Naive thymus-derived CD8-positive, alpha-beta T cell (primary cell): ENCODE measurements at regions not wholly inside any gene's neighbourhood (a gene's known extent, or its start where the extent isn't known, plus 50 kb on each side); places are given as distances from the start of the nearest gene placed in this dataset.

Source experiments
- ATAC-seq, 2 donors: fragments of 150-1000 bp; cut with Tn5 transposase in 1 of 2; sonication (Bioruptor Pico), chemical (Tn5 transposase) in 1 of 2; 1 replicate in 1 of 2; 2 replicates in 1 of 2; pipeline ENCODE4 v1.10.0; 2021; ENCODE audit warnings: mild to moderate bottlenecking in 2 of 2, moderate library complexity in 2 of 2
- POLR2A ChIA-PET: fragments of 350-600 bp; sonication (Branson Sonifier 250); formaldehyde crosslinking; loops from one replicate; lab custom pipeline; 2021; ENCODE audit warnings: antibody characterized with exemption; lab: Charles Lee
- DNase-seq, 10 donors: peaks; one replicate each; pipeline versions ENCODE4 v3.0.0 to v3.0.0-alpha.2; 2020 to 2022
- H3K27ac Mint-ChIP-seq, 10 donors: one replicate each; pipeline ENCODE4 v1.8.0; 2020 to 2022; ENCODE audit warnings: mild to moderate bottlenecking in 10 of 10, mixed read lengths in 10 of 10, moderate library complexity in 4 of 10, inconsistent platforms in 1 of 10
- H3K27me3 Mint-ChIP-seq, 5 donors: one replicate each; pipeline ENCODE4 v1.8.0; 2021 to 2022; ENCODE audit warnings: mixed read lengths in 5 of 5
- H3K36me3 Mint-ChIP-seq, 3 donors: one replicate each; pipeline ENCODE4 v1.8.0; 2020 to 2022; ENCODE audit warnings: mixed read lengths in 3 of 3, mild to moderate bottlenecking in 2 of 3, inconsistent platforms in 1 of 3
- H3K4me1 Mint-ChIP-seq, 4 donors: one replicate each; pipeline ENCODE4 v1.8.0; 2021 to 2022; ENCODE audit warnings: mixed read lengths in 4 of 4
- H3K4me3 Mint-ChIP-seq, 10 donors: one replicate each; pipeline ENCODE4 v1.8.0; 2020 to 2022; ENCODE audit warnings: mild to moderate bottlenecking in 10 of 10, mixed read lengths in 10 of 10, moderate library complexity in 6 of 10, inconsistent platforms in 1 of 10
- H3K9me3 Mint-ChIP-seq, 9 donors: one replicate each; pipeline ENCODE4 v1.8.0; 2020 to 2022; ENCODE audit warnings: mixed read lengths in 9 of 9, mild to moderate bottlenecking in 3 of 9, inconsistent platforms in 1 of 9, moderate library complexity in 1 of 9

- DNase-seq: no peak
- no peak overlapping the region for H3K27ac Mint-ChIP-seq
- POLR2A ChIA-PET: no interaction called here
- H3K9me3 Mint-ChIP-seq: peaks cover 0 to 6% (median 0%) of the 10 kb centered on the region in 9 donors
- ATAC-seq: no peak
- no peaks in the 10 kb centered on the region for H3K4me1 Mint-ChIP-seq
- H3K36me3 Mint-ChIP-seq: no peaks in the 10 kb centered on the region
- H3K4me3 Mint-ChIP-seq: no peak overlapping the region
- peaks cover 0 to 9% (median 3%) of the 10 kb centered on the region in 5 donors for H3K27me3 Mint-ChIP-seq
Observed at GRCh38 chr14:56964895-56965294, 154.6 kb upstream of the OTX2 start.

DNA sequence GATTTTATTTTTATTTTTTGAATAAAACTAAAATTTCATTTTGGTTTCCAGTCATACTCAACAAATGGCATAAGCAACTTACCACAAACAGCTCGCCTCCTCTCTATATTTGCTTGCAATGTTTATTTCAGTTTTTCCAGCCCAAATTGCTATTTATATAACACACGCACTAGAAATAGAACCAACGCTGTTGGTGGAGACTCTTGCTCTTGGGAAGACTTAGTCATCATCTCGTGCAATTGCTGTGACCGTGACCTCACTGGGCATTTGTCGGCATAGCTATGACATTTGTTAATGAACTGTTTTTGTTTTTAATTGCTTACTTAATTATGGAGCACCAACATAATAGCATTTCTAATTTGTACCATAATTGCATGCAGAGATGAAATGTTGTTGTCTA is 153.1 kb upstream of the OTX2 start:
- Mint-ChIP-seq H3K4me3 (no peak overlapping the region), H3K36me3 (no peaks in the 10 kb centered on the region), H3K27ac (no peak overlapping the region), H3K4me1 (no peaks in the 10 kb centered on the region), H3K9me3 (no peaks in the 10 kb centered on the region), H3K27me3 (peaks cover 0 to 9% (median 3%) of the 10 kb centered on the region in 5 donors)
- no peak for DNase-seq
- POLR2A ChIA-PET: no interaction called here
- no peak for ATAC-seq

- H3K27ac Mint-ChIP-seq: no peak overlapping the region
Observed at GRCh38 chr14:56962444-56963080, 152.3 kb upstream of the OTX2 start.

DNA sequence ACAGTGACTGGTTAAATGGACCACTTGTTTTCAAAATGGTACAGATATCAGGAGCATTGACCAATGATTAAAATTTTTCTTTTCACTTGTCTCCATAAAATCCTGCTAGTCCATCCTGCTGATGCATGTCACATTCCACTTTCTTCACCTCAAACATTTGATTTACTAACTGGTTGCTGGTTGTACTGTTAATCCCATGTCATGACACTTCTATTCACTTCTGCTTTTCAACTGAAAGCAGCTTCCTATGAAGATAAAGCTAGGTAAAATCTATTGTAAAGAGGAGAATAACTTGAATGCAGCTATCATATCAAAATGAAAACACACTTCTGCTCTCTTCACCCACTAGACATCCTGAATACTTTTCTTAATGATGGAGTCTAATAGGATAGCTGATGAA is 149.6 kb upstream of the OTX2 start:
- H3K36me3 Mint-ChIP-seq: no peaks in the 10 kb centered on the region
- no peak overlapping the region for H3K27ac Mint-ChIP-seq
- no peaks in the 10 kb centered on the region for H3K4me1 Mint-ChIP-seq
- H3K9me3 Mint-ChIP-seq: no peaks in the 10 kb centered on the region
- ATAC-seq: no peak
- POLR2A ChIA-PET: no interaction called here
- peaks cover 3 to 14% (median 4%) of the 10 kb centered on the region in 5 donors for H3K27me3 Mint-ChIP-seq
- DNase-seq: no peak
- H3K4me3 Mint-ChIP-seq: no peak overlapping the region

More at GRCh38 chr14:56962444-56963080, 152.3 kb upstream of the OTX2 start:
- no peaks in the 10 kb centered on the region for H3K4me1 Mint-ChIP-seq
- DNase-seq (no peak), ATAC-seq (no peak)
- H3K27me3 Mint-ChIP-seq: peaks cover 2 to 9% (median 4%) of the 10 kb centered on the region in 5 donors
- POLR2A ChIA-PET: no interaction called here
- no peak overlapping the region for H3K4me3 Mint-ChIP-seq
- H3K9me3 Mint-ChIP-seq: no peaks in the 10 kb centered on the region
- no peaks in the 10 kb centered on the region for H3K36me3 Mint-ChIP-seq

GRCh38 chr14:56959121-56959520 is 148.8 kb upstream of the OTX2 start:
- peaks cover 3 to 11% (median 4%) of the 10 kb centered on the region in 5 donors for H3K27me3 Mint-ChIP-seq
- ATAC-seq: no peak

GRCh38 chr14:56956182-56956581 is 145.9 kb upstream of the OTX2 start:
- Mint-ChIP-seq H3K9me3 (no peaks in the 10 kb centered on the region), H3K4me3 (no peak overlapping the region), H3K27me3 (peaks cover 1 to 13% (median 4%) of the 10 kb centered on the region in 5 donors), H3K36me3 (no peaks in the 10 kb centered on the region), H3K27ac (no peak overlapping the region), H3K4me1 (no peaks in the 10 kb centered on the region)
- POLR2A ChIA-PET: no interaction called here
- no peak for DNase-seq
- no peak for ATAC-seq

More at GRCh38 chr14:56959121-56959520, 148.8 kb upstream of the OTX2 start:
- Mint-ChIP-seq H3K36me3 (no peaks in the 10 kb centered on the region), H3K9me3 (no peaks in the 10 kb centered on the region), H3K4me1 (no peaks in the 10 kb centered on the region), H3K4me3 (no peak overlapping the region), H3K27ac (no peak overlapping the region)
- no peak for DNase-seq
- POLR2A ChIA-PET: no interaction called here

GRCh38 chr14:56955745-56956144 is 145.5 kb upstream of the OTX2 start:
- Mint-ChIP-seq H3K36me3 (no peaks in the 10 kb centered on the region), H3K4me1 (no peaks in the 10 kb centered on the region), H3K4me3 (no peak overlapping the region), H3K27me3 (peaks cover 1 to 13% (median 4%) of the 10 kb centered on the region in 5 donors), H3K27ac (no peak overlapping the region), H3K9me3 (no peaks in the 10 kb centered on the region)
- POLR2A ChIA-PET: no interaction called here
- no peak for DNase-seq
- no peak for ATAC-seq

DNA sequence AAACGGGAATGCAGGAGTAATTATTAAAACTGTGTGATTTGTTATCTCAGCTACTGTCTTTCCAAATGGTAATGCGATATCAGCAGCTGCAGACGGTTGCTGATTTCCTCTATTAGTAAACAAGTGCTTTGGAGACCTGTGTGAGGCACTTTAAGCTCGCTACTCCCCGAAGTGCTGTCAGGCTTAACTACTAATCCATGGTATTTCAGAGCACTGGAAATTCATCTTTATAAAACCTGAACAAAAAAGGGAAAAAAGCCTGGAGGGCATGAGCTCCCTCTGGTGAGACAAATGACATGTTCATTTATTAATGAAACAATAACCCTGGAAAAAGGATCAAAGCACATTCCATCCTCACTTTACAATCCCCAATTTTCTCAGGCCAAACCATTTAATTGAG is 143.6 kb upstream of the OTX2 start:
- Mint-ChIP-seq H3K27ac (no peak overlapping the region), H3K4me3 (no peak overlapping the region), H3K27me3 (peaks cover 1 to 20% (median 8%) of the 10 kb centered on the region in 5 donors), H3K9me3 (no peaks in the 10 kb centered on the region), H3K4me1 (no peaks in the 10 kb centered on the region), H3K36me3 (no peaks in the 10 kb centered on the region)
- POLR2A ChIA-PET: no interaction called here
- no peak for DNase-seq
- ATAC-seq: no peak

GRCh38 chr14:56952766-56953473 is 142.6 kb upstream of the OTX2 start:
- H3K9me3 Mint-ChIP-seq: no peaks in the 10 kb centered on the region
- POLR2A ChIA-PET: no interaction called here
- DNase-seq: no peak
- H3K4me3 Mint-ChIP-seq: no peak overlapping the region
- H3K27ac Mint-ChIP-seq: no peak overlapping the region
- no peak for ATAC-seq
- H3K36me3 Mint-ChIP-seq: no peaks in the 10 kb centered on the region
- peaks cover 0 to 14% (median 6%) of the 10 kb centered on the region in 5 donors for H3K27me3 Mint-ChIP-seq
- no peaks in the 10 kb centered on the region for H3K4me1 Mint-ChIP-seq

DNA sequence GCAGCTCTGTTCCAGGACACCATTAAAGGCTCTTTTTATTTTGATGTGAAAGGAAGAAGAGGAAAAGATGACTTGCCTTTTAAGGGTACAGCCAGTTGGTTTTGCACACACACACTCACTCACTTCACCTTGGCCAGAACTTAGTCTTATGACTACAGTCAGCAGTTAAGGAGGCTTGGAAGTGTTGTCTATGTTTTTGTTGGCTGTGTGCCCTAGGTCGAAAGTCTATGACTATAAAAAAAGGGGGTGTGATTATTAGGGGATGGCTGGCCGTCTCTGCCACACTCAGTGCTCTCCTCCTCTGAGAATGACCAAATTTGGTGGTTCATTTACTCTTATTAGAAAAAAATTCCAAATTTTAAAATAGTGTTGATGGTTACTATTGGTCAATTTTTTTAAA is 139.5 kb upstream of the OTX2 start:
- Mint-ChIP-seq H3K36me3 (no peaks in the 10 kb centered on the region), H3K4me3 (no peak overlapping the region), H3K9me3 (no peaks in the 10 kb centered on the region), H3K4me1 (no peaks in the 10 kb centered on the region), H3K27ac (no peak overlapping the region), H3K27me3 (peaks cover 6 to 22% (median 14%) of the 10 kb centered on the region in 5 donors)
- no peak for ATAC-seq
- DNase-seq: no peak
- POLR2A ChIA-PET: no interaction called here

- Mint-ChIP-seq H3K27ac (no peak overlapping the region), H3K27me3 (peaks cover 16 to 40% (median 22%) of the 10 kb centered on the region in 5 donors), H3K9me3 (peaks cover 0 to 28% (median 2%) of the 10 kb centered on the region in 9 donors), H3K36me3 (no peaks in the 10 kb centered on the region), H3K4me3 (no peak overlapping the region), H3K4me1 (no peaks in the 10 kb centered on the region)
- ATAC-seq (no peak), DNase-seq (no peak)
- POLR2A ChIA-PET: no interaction called here
Observed at GRCh38 chr14:56945291-56945690, 135.0 kb upstream of the OTX2 start.

DNA sequence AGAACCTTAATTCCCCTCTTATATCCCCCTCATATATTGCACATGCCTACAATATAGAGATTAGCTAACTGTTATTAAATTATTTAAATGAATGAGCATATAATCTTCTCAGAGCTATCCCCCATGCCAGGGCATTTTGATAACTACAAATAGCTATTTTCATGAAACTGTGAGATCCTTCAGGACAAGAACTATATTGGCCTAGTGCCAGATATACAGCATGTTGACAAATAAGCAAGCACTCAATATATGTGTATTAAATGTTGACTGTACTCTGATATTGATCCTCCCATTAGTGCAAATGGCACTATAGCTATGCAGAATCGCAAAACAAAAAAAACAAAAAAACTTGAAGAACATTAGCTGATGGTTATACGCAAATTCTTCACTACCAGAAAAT is 134.1 kb upstream of the OTX2 start:
- Mint-ChIP-seq H3K27me3 (peaks cover 16 to 40% (median 22%) of the 10 kb centered on the region in 5 donors), H3K4me3 (no peak overlapping the region)

GRCh38 chr14:56933446-56933845 is 123.2 kb upstream of the OTX2 start:
- ATAC-seq (no peak), DNase-seq (no peak)
- Mint-ChIP-seq H3K9me3 (peaks cover 0 to 8% (median 2%) of the 10 kb centered on the region in 9 donors), H3K27ac (peak overlapping the region in 1 of 10 donors; percentile 31), H3K36me3 (peaks cover 0 to 5% (median 0%) of the 10 kb centered on the region in 3 donors), H3K4me3 (no peak overlapping the region), H3K4me1 (no peaks in the 10 kb centered on the region), H3K27me3 (peaks cover 0 to 11% (median 0%) of the 10 kb centered on the region in 5 donors)
- POLR2A ChIA-PET: no interaction called here

More for the DNA sequence above, 134.1 kb upstream of the OTX2 start:
- no peak overlapping the region for H3K27ac Mint-ChIP-seq
- POLR2A ChIA-PET: no interaction called here
- H3K4me1 Mint-ChIP-seq: no peaks in the 10 kb centered on the region
- H3K9me3 Mint-ChIP-seq: peaks cover 0 to 37% (median 2%) of the 10 kb centered on the region in 9 donors
- H3K36me3 Mint-ChIP-seq: no peaks in the 10 kb centered on the region
- ATAC-seq: no peak
- no peak for DNase-seq
